ENCODE measurements at regions not wholly inside any gene's neighbourhood (a gene's known extent, or its start where the extent isn't known, plus 50 kb on each side); places are given as distances from the start of the nearest gene placed in this dataset.

DNA sequence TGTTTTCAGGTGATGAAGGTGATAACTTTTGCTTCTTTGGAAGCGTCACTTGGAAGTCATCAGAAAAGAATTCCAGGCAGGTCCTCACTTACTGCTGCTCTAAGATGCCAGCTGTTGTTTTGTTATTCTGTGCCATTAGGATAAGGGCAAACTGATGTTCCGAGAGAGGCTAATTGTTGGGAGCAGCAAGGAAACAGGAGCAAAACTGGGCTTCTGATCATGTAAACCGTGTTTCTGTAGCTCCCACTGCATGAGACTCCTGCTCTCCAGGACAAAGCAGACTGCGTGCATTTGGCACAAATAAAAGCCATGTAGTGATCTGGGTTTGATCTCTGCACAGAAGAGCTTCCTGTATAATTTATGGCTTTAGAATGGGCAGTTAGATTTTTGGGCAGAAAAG is 248.2 kb downstream of the MAN2A1 start:
- Histone ChIP-seq H3K36me3 (no peaks in the 10 kb centered on the region), H3K27ac (no peak overlapping the region), H3K4me3 (no peak overlapping the region), H3K27me3 (no peaks in the 10 kb centered on the region), H3K9me3 (no peaks in the 10 kb centered on the region), H3K4me1 (no peaks in the 10 kb centered on the region)
- TF ChIP-seq, protein P1, sequence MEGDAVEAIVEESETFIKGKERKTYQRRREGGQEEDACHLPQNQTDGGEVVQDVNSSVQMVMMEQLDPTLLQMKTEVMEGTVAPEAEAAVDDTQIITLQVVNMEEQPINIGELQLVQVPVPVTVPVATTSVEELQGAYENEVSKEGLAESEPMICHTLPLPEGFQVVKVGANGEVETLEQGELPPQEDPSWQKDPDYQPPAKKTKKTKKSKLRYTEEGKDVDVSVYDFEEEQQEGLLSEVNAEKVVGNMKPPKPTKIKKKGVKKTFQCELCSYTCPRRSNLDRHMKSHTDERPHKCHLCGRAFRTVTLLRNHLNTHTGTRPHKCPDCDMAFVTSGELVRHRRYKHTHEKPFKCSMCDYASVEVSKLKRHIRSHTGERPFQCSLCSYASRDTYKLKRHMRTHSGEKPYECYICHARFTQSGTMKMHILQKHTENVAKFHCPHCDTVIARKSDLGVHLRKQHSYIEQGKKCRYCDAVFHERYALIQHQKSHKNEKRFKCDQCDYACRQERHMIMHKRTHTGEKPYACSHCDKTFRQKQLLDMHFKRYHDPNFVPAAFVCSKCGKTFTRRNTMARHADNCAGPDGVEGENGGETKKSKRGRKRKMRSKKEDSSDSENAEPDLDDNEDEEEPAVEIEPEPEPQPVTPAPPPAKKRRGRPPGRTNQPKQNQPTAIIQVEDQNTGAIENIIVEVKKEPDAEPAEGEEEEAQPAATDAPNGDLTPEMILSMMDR (IDR thresholded peaks at IDR 0.05): no peak
- intact Hi-C loops (cut with DNase I): no loop called here
- DNase-seq: no peak
- ATAC-seq: no peak

DNA sequence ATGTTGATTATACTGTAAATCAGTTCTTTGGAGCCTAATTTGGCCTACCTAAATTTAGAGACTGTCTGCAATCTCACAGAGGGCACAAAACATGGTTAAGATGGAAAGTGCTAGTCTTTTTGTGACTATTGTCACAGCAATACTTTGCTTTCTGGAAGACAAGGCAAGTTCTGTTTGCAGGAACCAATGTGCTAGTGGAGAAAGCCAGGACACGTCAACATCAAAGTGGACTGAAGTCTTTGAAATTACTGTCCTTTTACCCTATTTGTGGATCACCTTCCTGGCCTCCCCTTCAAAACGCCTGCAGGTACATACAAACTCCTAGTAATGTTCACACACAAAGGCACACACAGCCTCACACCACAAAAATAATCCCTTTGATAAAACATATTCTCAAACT is 248.7 kb downstream of the MAN2A1 start:
- no peaks in the 10 kb centered on the region for H3K27me3 ChIP-seq
- no peak overlapping the region for H3K27ac ChIP-seq
- H3K4me3 ChIP-seq: no peak overlapping the region
- H3K36me3 ChIP-seq: no peaks in the 10 kb centered on the region
- no peaks in the 10 kb centered on the region for H3K4me1 ChIP-seq
- TF ChIP-seq, protein P1 (IDR thresholded peaks at IDR 0.05): no peak
- DNase-seq (no peak), ATAC-seq (no peak)
- intact Hi-C loops (cut with DNase I): no loop called here
- no peaks in the 10 kb centered on the region for H3K9me3 ChIP-seq

DNA sequence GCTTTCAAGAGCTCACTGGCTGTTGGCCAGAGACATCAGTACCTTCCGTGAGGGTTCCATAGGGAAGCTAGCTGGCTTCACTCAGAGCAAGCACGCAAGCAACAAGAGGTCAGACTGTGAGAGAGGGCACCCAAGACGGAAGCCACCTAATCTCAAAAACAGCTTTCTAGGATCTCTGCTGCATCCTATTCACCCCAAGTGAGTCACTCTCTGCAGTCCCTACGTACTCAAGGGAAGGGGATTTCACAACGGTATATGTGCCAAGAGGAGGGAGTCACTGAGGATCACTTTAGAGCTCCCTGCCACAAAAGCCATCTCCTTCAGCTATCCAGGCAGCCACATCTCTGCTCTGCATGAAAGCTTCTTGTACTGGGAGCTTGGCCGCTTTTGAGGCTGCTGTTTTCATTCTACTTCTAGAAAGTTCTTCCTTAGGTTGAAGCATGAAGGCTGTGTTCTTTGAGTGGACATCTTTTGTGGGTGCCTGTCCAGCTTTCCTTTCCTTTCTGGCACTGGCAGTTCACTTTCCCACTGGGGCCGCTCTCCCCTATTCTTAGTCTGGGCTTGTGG is 249.5 kb downstream of the MAN2A1 start:
- Histone ChIP-seq H3K27ac (no peak overlapping the region), H3K9me3 (no peaks in the 10 kb centered on the region), H3K36me3 (no peaks in the 10 kb centered on the region), H3K4me1 (no peaks in the 10 kb centered on the region), H3K27me3 (no peaks in the 10 kb centered on the region), H3K4me3 (no peak overlapping the region)
- intact Hi-C loops (cut with DNase I): no loop called here
- TF ChIP-seq, protein P1 (IDR thresholded peaks at IDR 0.05): no peak
- ATAC-seq (peak; percentile 37), DNase-seq (no peak)

DNA sequence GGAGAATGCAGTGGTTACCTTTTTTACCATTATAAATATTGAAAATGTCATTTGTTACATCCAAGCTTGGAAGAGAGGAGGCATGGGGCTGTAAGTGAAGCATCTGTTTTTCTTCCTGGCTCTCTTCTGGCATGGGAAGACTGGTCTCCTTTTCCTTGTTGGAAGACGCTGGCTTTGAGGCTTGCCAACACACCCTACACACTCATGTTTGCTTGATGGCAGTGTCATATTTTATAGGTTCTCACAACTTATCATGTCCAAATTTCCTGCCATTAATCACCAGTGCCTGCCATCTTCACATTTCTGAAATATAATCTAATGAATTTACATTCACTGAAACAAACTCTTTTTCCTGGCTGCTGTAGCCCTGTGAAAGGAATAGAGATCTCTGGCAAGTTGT is 252.9 kb downstream of the MAN2A1 start:
- H3K9me3 ChIP-seq: no peaks in the 10 kb centered on the region
- no peaks in the 10 kb centered on the region for H3K27me3 ChIP-seq
- H3K4me1 ChIP-seq: no peaks in the 10 kb centered on the region
- H3K4me3 ChIP-seq: no peak overlapping the region
- no peaks in the 10 kb centered on the region for H3K36me3 ChIP-seq
- no peak for DNase-seq
- no peak overlapping the region for H3K27ac ChIP-seq
- no peak for ATAC-seq
- TF ChIP-seq, protein P1 (IDR thresholded peaks at IDR 0.05): no peak
- intact Hi-C loops (cut with DNase I): no loop called here

DNA sequence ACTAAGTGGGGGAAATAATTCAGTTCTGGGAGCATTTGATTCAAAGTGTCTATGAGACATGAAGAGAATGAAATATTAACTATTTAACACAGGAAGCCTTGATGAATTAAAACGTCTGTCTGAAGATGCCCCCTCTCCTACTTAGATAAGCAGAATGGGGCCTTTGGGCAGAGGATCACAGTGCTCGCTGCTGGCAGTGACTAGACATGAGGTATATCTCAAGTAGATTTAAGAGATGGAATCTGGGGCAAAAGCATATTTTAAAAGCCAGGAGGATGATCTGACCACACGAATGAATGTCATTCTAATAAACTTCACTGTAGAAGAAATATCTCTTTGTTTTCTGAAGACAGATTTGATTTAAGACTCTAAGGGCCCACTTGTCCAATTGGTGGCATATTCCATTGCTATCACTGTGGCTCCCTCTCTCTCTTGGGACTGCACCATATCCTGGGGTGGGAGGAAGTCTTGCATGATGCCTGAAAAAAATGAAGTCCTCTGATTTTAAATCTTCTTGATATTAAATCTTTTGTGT is 254.0 kb downstream of the MAN2A1 start:
- DNase-seq (no peak), ATAC-seq (no peak)
- no peaks in the 10 kb centered on the region for H3K4me1 ChIP-seq
- no peak overlapping the region for H3K27ac ChIP-seq
- H3K36me3 ChIP-seq: no peaks in the 10 kb centered on the region
- intact Hi-C loops (cut with DNase I): no loop called here
- H3K27me3 ChIP-seq: no peaks in the 10 kb centered on the region
- H3K9me3 ChIP-seq: no peaks in the 10 kb centered on the region
- H3K4me3 ChIP-seq: no peak overlapping the region
- TF ChIP-seq, protein P1 (IDR thresholded peaks at IDR 0.05): no peak

DNA sequence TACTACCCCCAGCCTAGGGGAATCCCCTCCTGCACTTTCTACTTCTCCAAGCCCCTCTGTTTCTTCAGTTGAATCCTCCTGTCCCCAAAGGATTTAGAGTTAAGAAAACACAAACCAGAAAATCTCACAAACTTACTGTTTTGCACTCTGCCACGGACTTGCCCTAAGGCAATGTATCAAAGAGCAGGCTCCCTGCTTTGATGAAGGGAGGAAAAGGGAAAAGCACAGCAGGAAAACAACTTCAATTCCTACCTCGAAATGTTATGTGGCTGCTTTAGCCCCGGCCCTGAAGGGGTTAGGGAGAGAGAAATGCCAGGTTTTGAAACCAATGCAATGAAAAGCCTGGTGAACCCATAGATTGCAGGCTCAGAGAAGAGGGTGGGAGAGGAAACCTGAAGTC is 254.7 kb downstream of the MAN2A1 start:
- ATAC-seq: no peak
- intact Hi-C loops (cut with DNase I): no loop called here

More for the DNA sequence above, 254.7 kb downstream of the MAN2A1 start:
- H3K4me1 ChIP-seq: no peaks in the 10 kb centered on the region
- DNase-seq: no peak
- H3K9me3 ChIP-seq: no peaks in the 10 kb centered on the region
- H3K4me3 ChIP-seq: no peak overlapping the region
- no peaks in the 10 kb centered on the region for H3K36me3 ChIP-seq
- no peak overlapping the region for H3K27ac ChIP-seq
- TF ChIP-seq, protein P1 (IDR thresholded peaks at IDR 0.05): no peak
- no peaks in the 10 kb centered on the region for H3K27me3 ChIP-seq
